Heart left ventricle (tissue), 16 donors: ENCODE measurements at regions not wholly inside any gene's neighbourhood (a gene's known extent, or its start where the extent isn't known, plus 50 kb on each side); places are given as distances from the start of the nearest gene placed in this dataset.
"Not testable (repeated sequence)": the region's sequence is repeated elsewhere in the genome, so short reads cannot be mapped to it uniquely, and the experiment has no call there.

Source experiments
- ATAC-seq, 4 donors: fragments of 200-7000 bp; cut with Tn5 transposase; one replicate each; pipeline ENCODE4 v1.9.1; 2020 to 2022; ENCODE audit warnings: moderate library complexity in 4 of 4, mild to moderate bottlenecking in 3 of 4, moderate number of reproducible peaks in 1 of 4
- DNase-seq, 5 donors: peaks; one replicate each; pipeline ENCODE4 v3.0.0-alpha.2; 2020
- H3K27ac ChIP-seq, 12 donors: fragments of 200-600 bp; sonication (generic) in 4 of 12; one replicate each; pipeline versions ENCODE4 v1.5.0 to v1.8.0; 2016 to 2022; ENCODE audit warnings: mild to moderate bottlenecking in 2 of 12
- H3K27me3 ChIP-seq, 9 donors: fragments of 200-600 bp; sonication (generic) in 2 of 9; one replicate each; pipeline versions ENCODE4 v1.5.1 to v1.8.0; 2016 to 2022; ENCODE audit warnings: mild to moderate bottlenecking in 3 of 9
- H3K36me3 ChIP-seq, 9 donors: fragments of 200-600 bp; sonication (generic) in 2 of 9; one replicate each; pipeline versions ENCODE4 v1.5.0 to v1.8.0; 2018 to 2022; ENCODE audit warnings: mild to moderate bottlenecking in 2 of 9
- H3K4me1 ChIP-seq, 12 donors: fragments of 200-600 bp; sonication (generic) in 4 of 12; one replicate each; pipeline versions ENCODE4 v1.5.0 to v1.8.0; 2016 to 2022; ENCODE audit warnings: mild to moderate bottlenecking in 3 of 12
- H3K4me3 ChIP-seq, 12 donors: fragments of 200-600 bp; sonication (generic) in 4 of 12; one replicate each; pipeline versions ENCODE4 v1.5.0 to v1.8.0; 2017 to 2022; ENCODE audit warnings: mild to moderate bottlenecking in 9 of 12, moderate library complexity in 4 of 12
- H3K9me3 ChIP-seq, 12 donors: fragments of 200-600 bp; sonication (generic) in 4 of 12; one replicate each; pipeline versions ENCODE4 v1.5.0 to v1.8.0; 2016 to 2022; ENCODE audit warnings: mild to moderate bottlenecking in 1 of 12
- POLR2A ChIP-seq, 2 donors: fragments of 450-650 bp; IDR thresholded peaks; one replicate each; pipeline ENCODE4 v1.6.1; 2017; ENCODE audit warnings: antibody characterized with exemption in 2 of 2, mild to moderate bottlenecking in 2 of 2, moderate library complexity in 2 of 2
- WGBS, 4 donors: extraction: QIAGEN DNeasy Blood & Tissue Kit in 2 of 4; methylation state at CpG; one replicate each; pipeline versions ENCODE4 v1.1.5 to v1.1.7; 2013 to 2018; 5-methylcytosine and 5-hydroxymethylcytosine counted together
- intact Hi-C, 10 donors: fragments of 100-400 bp; cut with DNase I; formaldehyde crosslinking; loops; one replicate each; pipeline versions ENCODE4 v1.11.1 to v1.14.2; 2022
- TF ChIP-seq, protein P1 (sequence below), 12 donors: fragments of 200-600 bp; sonication (generic) in 4 of 12; IDR thresholded peaks; one replicate each; pipeline versions ENCODE4 v1.5.0 to v1.8.0; 2018 to 2022; ENCODE audit warnings: antibody characterized with exemption in 12 of 12, mild to moderate bottlenecking in 5 of 12
- donor health status: ischemic (EF 13 %, LVEDD 7.1; RV severe dilation, severe dysfunction).
- donor health status: healthy with polysubstance abuse.
- donor health status: DM: no; HTN: yes; CAD: no.
- donor health status: DM: no; HTN: no; CAD: no.
- donor health status: ischemic (EF 25% LVEDD 6.9; RV normal size, moderate dysfunction).
- donor health status: ischemic (EF 25% LVEDD 5.7; RV mildly dilated, moderate dysfunction).
- donor health status: healthy.
- donor health status: DM: yes; HTN: yes; CAD: no.
- donor health status: ischemic (EF 35%, LVEDD 5.7; RV mildly dilated, moderate dysfunction).
- donor health status: nonischemic (EF 11% LVEDD 7.7; RV severe dilation, severe dysfunction).
- donor health status: DM: yes; HTN: yes; CAD: no.
- donor health status: PGD.
- donor health status: ischemic (EF 29% LVEDD 5.4; RV normal size, mild dysfunction).
- donor health status: nonischemic (EF 23%, LVEDD 6.1; RV moderate dilation, normal function).

DNA sequence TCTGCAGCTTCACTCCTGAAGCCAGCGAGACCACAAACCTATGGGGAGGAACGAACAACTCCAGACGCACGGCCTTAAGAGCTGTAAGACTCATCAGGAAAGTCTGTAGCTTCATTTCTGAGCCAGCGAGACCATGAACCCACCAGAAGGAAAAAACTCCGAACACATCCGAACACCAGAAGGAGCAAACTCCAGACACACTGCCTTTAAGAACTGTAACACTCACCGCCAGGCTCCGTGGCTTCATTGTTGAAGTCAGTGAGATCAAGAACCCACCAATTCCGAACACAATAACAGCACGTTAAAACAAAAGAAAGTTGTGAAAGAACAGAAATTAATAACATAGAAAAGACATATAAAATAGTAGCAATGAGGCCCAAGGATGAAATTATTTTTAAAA lies 300.5 kb upstream of the MDFIC2 start:
- no peak overlapping the region for H3K27ac ChIP-seq
- no peaks in the 10 kb centered on the region for H3K36me3 ChIP-seq
- H3K27me3 ChIP-seq: no peaks in the 10 kb centered on the region
- no peak overlapping the region for H3K4me3 ChIP-seq
- DNase-seq: no peak
- no peaks in the 10 kb centered on the region for H3K4me1 ChIP-seq
- ATAC-seq: no peak
- no peaks in the 10 kb centered on the region for H3K9me3 ChIP-seq
- intact Hi-C loops: no loop called here
- TF ChIP-seq POLR2A (IDR thresholded peaks at IDR 0.05): no peak
- TF ChIP-seq, protein P1, sequence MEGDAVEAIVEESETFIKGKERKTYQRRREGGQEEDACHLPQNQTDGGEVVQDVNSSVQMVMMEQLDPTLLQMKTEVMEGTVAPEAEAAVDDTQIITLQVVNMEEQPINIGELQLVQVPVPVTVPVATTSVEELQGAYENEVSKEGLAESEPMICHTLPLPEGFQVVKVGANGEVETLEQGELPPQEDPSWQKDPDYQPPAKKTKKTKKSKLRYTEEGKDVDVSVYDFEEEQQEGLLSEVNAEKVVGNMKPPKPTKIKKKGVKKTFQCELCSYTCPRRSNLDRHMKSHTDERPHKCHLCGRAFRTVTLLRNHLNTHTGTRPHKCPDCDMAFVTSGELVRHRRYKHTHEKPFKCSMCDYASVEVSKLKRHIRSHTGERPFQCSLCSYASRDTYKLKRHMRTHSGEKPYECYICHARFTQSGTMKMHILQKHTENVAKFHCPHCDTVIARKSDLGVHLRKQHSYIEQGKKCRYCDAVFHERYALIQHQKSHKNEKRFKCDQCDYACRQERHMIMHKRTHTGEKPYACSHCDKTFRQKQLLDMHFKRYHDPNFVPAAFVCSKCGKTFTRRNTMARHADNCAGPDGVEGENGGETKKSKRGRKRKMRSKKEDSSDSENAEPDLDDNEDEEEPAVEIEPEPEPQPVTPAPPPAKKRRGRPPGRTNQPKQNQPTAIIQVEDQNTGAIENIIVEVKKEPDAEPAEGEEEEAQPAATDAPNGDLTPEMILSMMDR (IDR thresholded peaks at IDR 0.05): no peak
- 88 to 94% (median 93%) methylated on average over 11 of the region's 11 CpGs for WGBS, 4 donors

DNA sequence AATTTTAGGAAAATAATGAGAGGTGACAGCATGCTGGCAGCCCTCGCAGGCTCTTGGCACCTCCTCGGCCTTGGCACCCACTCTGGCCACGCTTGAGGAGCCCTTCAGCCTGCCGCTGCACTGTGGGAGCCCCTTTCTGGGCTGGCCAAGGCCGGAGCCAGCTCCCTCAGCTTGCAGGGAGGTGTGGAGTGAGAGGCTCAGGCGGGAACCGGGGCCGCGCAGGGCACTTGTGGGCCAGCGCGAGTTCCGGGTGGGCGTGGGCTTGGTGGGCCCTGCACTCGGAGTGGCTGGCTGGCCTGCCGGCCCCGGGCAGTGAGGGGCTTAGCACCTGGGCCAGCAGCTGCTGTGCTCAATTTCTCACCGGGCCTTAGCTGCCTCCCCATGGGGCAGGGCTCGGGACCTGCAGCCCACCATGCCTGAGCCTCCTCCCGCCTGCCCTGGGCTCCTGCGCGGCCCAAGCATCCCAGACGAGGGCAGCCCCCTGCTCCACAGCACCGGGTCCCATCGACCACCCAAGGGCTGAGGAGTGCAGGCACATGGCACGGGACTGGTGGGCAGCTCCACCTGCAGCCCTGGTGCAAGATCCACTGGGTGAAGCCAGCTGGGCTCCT lies 299.3 kb upstream of the MDFIC2 start:
- H3K4me1 ChIP-seq, H3K27ac ChIP-seq, H3K4me3 ChIP-seq, H3K27me3 ChIP-seq, ATAC-seq, H3K36me3 ChIP-seq, H3K9me3 ChIP-seq: not testable (repeated sequence)
- WGBS, 4 donors: 90 to 97% (median 95%) methylated on average over 7 to 25 of the region's 25 CpGs
- peak in 1 of 5 donors; percentile 38 for DNase-seq
- intact Hi-C loops: loop anchor here in 1 of 10 donors (2.0 kb wide), 1 partner anchor 23 kb away; no protein-coding TSS in a partner anchor

DNA sequence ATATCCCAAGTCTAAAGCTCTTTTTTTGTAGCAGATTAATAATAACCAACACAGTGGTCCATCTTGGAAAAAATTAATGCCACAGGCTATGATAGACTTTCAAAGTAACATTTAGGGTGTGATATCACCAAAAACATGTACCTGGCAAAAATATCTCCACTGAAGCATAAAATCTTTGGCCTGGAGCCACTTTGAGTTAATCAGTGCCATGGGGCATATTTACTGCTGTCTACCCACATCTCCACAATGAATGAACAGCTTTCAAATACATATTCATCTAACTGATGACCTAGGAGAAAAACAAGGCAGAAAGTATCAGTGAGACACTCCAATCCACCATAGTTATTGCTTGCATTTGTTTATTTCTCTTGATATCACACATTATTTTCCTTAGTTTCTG lies 296.0 kb upstream of the MDFIC2 start:
- ATAC-seq: no peak
- Histone ChIP-seq H3K4me1 (no peaks in the 10 kb centered on the region), H3K4me3 (no peak overlapping the region), H3K27ac (no peak overlapping the region), H3K36me3 (no peaks in the 10 kb centered on the region), H3K9me3 (no peaks in the 10 kb centered on the region), H3K27me3 (no peaks in the 10 kb centered on the region)
- TF ChIP-seq, protein P1 (IDR thresholded peaks at IDR 0.05): no peak
- no peak for TF ChIP-seq POLR2A (IDR thresholded peaks at IDR 0.05)
- no peak for DNase-seq
- intact Hi-C loops: no loop called here

DNA sequence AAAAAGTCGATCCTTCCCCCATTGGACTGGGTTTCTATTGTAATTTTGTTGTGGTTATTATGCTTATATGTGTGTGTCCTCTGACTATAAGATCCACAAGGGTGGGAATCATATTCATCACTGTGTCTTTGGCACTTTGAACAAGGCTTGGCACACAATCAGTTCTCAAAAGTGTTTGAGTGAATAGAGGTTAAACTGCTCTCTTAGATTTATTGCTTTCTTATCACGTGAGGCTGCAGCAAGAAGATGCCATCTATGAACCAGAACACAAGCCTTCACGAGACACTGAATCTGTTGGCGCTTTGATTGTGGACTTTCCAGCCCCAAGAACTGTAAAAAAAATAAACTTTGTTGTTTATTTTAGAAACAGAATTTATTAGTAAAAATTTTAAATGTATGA lies 295.0 kb upstream of the MDFIC2 start:
- ATAC-seq (no peak), DNase-seq (no peak)
- no peaks in the 10 kb centered on the region for H3K27me3 ChIP-seq
- no peak overlapping the region for H3K27ac ChIP-seq
- TF ChIP-seq, protein P1 (IDR thresholded peaks at IDR 0.05): no peak
- no peak for TF ChIP-seq POLR2A (IDR thresholded peaks at IDR 0.05)
- no peaks in the 10 kb centered on the region for H3K9me3 ChIP-seq
- no peak overlapping the region for H3K4me3 ChIP-seq
- H3K36me3 ChIP-seq: no peaks in the 10 kb centered on the region
- 74 to 86% (median 81%) methylated on average over 4 of the region's 4 CpGs for WGBS, 4 donors
- H3K4me1 ChIP-seq: no peaks in the 10 kb centered on the region
- intact Hi-C loops: no loop called here

DNA sequence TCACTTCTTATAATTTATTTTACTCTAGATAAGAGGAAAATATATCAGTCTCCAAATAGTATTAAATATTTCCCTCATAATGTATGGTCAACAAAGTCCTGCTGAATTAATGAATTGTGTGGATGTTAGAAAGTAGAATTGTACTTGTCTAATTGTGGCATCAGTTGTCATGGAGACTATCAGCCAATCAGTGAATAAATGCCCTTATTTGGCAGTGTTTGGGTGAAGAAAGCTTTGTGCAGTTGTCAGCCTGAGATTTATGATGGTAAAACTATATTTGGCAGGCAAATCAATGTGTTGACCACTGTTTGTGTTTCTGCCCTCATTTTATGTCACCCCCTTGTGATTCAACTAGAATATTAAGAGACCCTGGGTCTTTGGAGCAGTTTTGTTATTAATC lies 293.6 kb upstream of the MDFIC2 start:
- Histone ChIP-seq H3K4me3 (no peak overlapping the region), H3K27ac (no peak overlapping the region), H3K36me3 (no peaks in the 10 kb centered on the region), H3K4me1 (no peaks in the 10 kb centered on the region), H3K27me3 (no peaks in the 10 kb centered on the region), H3K9me3 (no peaks in the 10 kb centered on the region)
- intact Hi-C loops: no loop called here
- ATAC-seq: no peak
- TF ChIP-seq, protein P1 (IDR thresholded peaks at IDR 0.05): no peak
- TF ChIP-seq POLR2A (IDR thresholded peaks at IDR 0.05): no peak
- DNase-seq: no peak
